Tibial artery (tissue), 4 donors: ENCODE measurements at regions not wholly inside any gene's neighbourhood (a gene's known extent, or its start where the extent isn't known, plus 50 kb on each side); places are given as distances from the start of the nearest gene placed in this dataset.

Experiments used
- DNase-seq, 2 donors: peaks; one replicate each; pipeline ENCODE4 v3.0.0-alpha.2; 2019
- H3K27ac ChIP-seq, 2 donors: fragments of 200-600 bp; sonication (generic) in 1 of 2; 1 replicate in 1 of 2; 2 replicates in 1 of 2; pipeline ENCODE4 v1.5.1; 2018 to 2019; ENCODE audit warnings: mild to moderate bottlenecking in 1 of 2
- H3K27me3 ChIP-seq, 2 donors: fragments of 200-600 bp; sonication (generic) in 1 of 2; one replicate each; pipeline versions ENCODE4 v1.5.1 to v1.6.0; 2016 to 2019
- H3K36me3 ChIP-seq, 3 donors: fragments of 200-600 bp; sonication (generic) in 2 of 3; one replicate each; pipeline ENCODE4 v1.5.1; 2016 to 2019; ENCODE audit warnings: mild to moderate bottlenecking in 2 of 3
- H3K4me1 ChIP-seq, 4 donors: fragments of 200-600 bp; sonication (generic) in 2 of 4; 1 replicate in 3 of 4; 2 replicates in 1 of 4; pipeline ENCODE4 v1.5.1; 2016 to 2019
- H3K4me3 ChIP-seq, 2 donors: fragments of 200-600 bp; sonication (generic) in 1 of 2; 1 replicate in 1 of 2; 2 replicates in 1 of 2; pipeline ENCODE4 v1.5.1; 2018 to 2019; ENCODE audit warnings: mild to moderate bottlenecking in 2 of 2
- H3K9me3 ChIP-seq, 3 donors: fragments of 200-600 bp; sonication (generic) in 1 of 3; one replicate each; pipeline ENCODE4 v1.5.1; 2016 to 2019
- CTCF ChIP-seq, 2 experiments: fragments of 200-600 bp in 1 of 2; fragments of 450-650 bp in 1 of 2; IDR thresholded peaks; one replicate each; pipeline ENCODE4 v1.5.1; 2017 to 2019; ENCODE audit warnings: antibody characterized with exemption in 2 of 2, mild to moderate bottlenecking in 1 of 2, moderate library complexity in 1 of 2
- intact Hi-C: fragments of 100-400 bp; cut with DNase I; formaldehyde crosslinking; loops from one replicate; pipeline ENCODE4 v1.15.0; 2023; ENCODE audit warnings: low total_unique reads

- H3K4me3 ChIP-seq, result no peak overlapping the region
- intact Hi-C loops, result no loop called here
- no peak overlapping the region for H3K27ac ChIP-seq
- no peaks in the 10 kb centered on the region for H3K27me3 ChIP-seq
- H3K36me3 ChIP-seq, result no peaks in the 10 kb centered on the region
- no peak for TF ChIP-seq CTCF (IDR thresholded peaks at IDR 0.05)
- no peaks in the 10 kb centered on the region for H3K4me1 ChIP-seq
- DNase-seq, result no peak
- H3K9me3 ChIP-seq, result peaks cover 0 to 9% (median 0%) of the 10 kb centered on the region in 3 donors
Measured at GRCh38 chr1:55413286-55413685, 198.1 kb upstream of the USP24 start.

GRCh38 chr1:55412060-55412459, 196.9 kb upstream of the USP24 start:
- DNase-seq, result no peak
- intact Hi-C loops, result no loop called here
- Histone ChIP-seq H3K9me3 (peaks cover 0 to 9% (median 0%) of the 10 kb centered on the region in 3 donors), H3K36me3 (no peaks in the 10 kb centered on the region), H3K4me3 (no peak overlapping the region), H3K27me3 (no peaks in the 10 kb centered on the region), H3K4me1 (no peaks in the 10 kb centered on the region), H3K27ac (no peak overlapping the region)
- no peak for TF ChIP-seq CTCF (IDR thresholded peaks at IDR 0.05)

GRCh38 chr1:55402671-55403464, 187.7 kb upstream of the USP24 start:
- Histone ChIP-seq H3K36me3 (no peaks in the 10 kb centered on the region), H3K27ac (no peak overlapping the region), H3K4me1 (no peaks in the 10 kb centered on the region), H3K9me3 (no peaks in the 10 kb centered on the region), H3K27me3 (no peaks in the 10 kb centered on the region), H3K4me3 (no peak overlapping the region)
- DNase-seq, result no peak
- intact Hi-C loops, result no loop called here
- no peak for TF ChIP-seq CTCF (IDR thresholded peaks at IDR 0.05)

GRCh38 chr1:55402142-55402541, 187.0 kb upstream of the USP24 start:
- no peak for TF ChIP-seq CTCF (IDR thresholded peaks at IDR 0.05)
- Histone ChIP-seq H3K36me3 (no peaks in the 10 kb centered on the region), H3K4me3 (no peak overlapping the region), H3K4me1 (no peaks in the 10 kb centered on the region), H3K27ac (no peak overlapping the region), H3K9me3 (no peaks in the 10 kb centered on the region), H3K27me3 (no peaks in the 10 kb centered on the region)
- peak in 1 of 2 donors; percentile 30 for DNase-seq
- intact Hi-C loops, result no loop called here

- Histone ChIP-seq H3K9me3 (no peaks in the 10 kb centered on the region), H3K36me3 (no peaks in the 10 kb centered on the region), H3K27me3 (no peaks in the 10 kb centered on the region), H3K4me3 (no peak overlapping the region), H3K4me1 (no peaks in the 10 kb centered on the region), H3K27ac (no peak overlapping the region)
- intact Hi-C loops, result no loop called here
- no peak for TF ChIP-seq CTCF (IDR thresholded peaks at IDR 0.05)
- DNase-seq, result no peak
Measured at GRCh38 chr1:55400508-55400907, 185.3 kb upstream of the USP24 start.
